Effector CD4-positive, alpha-beta T cell (primary cell): ENCODE measurements at regions not wholly inside any gene's neighbourhood (a gene's known extent, or its start where the extent isn't known, plus 50 kb on each side); places are given as distances from the start of the nearest gene placed in this dataset.
"Not testable (repeated sequence)": the region's sequence is repeated elsewhere in the genome, so short reads cannot be mapped to it uniquely, and the experiment has no call there.

Experiments
- DNase-seq: peaks from one replicate; pipeline ENCODE4 v3.0.0-alpha.2; 2020

DNA sequence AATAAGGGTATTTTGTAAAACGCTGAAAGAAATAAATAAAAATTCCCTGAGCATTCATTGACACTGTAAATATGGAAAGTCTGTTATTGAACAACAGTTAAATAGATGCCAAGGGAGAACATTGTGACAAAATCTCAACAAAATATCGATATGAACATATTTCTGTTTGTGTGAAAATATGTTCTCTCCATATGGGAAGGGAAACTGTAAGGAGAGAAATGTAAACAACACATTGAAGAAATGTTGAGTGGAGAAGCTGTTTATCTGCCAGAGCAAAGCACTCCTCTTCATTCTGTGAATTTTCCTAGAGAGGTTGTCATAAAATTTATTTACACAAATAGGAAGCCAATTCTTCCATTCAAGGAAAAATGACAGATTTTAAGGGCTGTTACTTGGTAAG is 57.1 kb upstream of the EOMES start:
- DNase-seq = no peak

DNA sequence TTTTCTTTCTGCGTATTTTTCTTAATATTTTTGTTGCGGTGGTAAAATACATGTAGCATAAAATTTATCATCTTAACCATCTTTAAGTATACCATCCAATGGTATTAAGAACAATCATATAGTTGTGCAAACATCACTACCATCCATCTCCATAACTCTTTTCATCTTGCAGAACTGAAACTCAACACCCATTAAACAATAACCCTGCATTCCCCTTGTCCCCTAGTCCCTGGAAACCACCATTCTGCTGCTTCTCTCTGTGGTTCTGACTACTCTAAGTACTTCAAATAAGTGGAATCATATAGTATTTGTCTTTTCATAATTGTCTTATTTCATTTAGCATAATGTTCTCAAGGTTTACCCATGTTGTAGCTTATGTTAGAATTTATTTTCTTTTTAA is 67.3 kb upstream of the EOMES start:
- DNase-seq = no peak

DNA sequence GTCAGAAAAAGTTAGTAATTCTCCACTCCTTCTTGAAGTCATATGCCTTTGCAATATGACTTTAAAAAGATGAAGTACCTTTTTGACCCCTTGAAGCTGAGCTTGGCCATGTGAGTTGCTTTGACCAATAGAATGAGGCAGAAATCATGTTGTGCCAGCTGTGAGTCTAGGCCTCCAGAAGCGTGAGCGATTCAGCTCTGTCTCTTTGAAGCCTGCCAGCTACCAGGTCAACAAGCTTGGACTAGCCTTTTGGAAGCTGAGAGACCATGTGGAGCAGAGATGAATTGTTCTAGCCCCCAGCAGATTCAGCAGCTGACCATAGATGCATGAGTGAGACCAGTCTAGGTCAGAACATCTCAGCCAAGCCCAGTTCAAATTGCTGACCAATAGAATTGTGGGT is 69.8 kb upstream of the EOMES start:
- DNase-seq = no peak

DNA sequence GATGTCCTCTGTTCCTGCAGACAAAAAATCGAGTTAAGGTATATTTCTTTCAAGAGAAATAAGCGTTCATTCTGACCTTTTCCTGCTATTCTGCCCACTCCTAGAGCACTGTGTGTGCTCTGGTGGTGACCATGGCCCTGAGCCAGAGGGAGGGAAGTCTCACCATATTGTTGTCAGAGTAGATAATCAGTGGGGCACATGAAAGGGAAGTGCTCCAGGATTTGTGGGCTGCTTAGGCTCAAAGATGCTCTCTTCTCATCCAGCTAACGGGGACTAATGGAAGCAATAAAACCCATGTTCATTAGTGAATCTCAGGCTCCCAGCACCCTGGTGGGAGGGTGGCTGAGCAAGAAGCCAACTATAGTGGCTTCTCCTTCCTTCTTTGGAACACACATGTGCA is 70.7 kb upstream of the EOMES start:
- DNase-seq = no peak

DNA sequence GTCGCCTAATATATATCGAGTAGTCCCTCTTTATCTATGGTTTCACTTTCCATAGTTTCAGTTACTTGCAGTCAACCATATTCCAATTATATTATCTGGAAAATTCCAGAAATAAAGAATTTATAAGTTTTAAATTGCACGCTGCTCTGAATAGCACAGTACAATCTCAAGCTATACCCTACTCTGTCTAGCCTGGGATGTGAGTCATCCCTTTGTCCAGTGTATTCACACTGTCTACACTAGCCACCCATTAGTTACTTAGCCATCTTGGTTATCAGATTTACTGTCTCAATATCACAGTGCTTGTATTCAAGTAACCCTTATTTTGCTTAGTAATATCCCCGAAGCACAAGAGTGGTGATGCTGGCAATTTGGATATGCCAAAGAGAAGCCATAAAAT is 72.1 kb upstream of the EOMES start:
- no peak for DNase-seq

DNA sequence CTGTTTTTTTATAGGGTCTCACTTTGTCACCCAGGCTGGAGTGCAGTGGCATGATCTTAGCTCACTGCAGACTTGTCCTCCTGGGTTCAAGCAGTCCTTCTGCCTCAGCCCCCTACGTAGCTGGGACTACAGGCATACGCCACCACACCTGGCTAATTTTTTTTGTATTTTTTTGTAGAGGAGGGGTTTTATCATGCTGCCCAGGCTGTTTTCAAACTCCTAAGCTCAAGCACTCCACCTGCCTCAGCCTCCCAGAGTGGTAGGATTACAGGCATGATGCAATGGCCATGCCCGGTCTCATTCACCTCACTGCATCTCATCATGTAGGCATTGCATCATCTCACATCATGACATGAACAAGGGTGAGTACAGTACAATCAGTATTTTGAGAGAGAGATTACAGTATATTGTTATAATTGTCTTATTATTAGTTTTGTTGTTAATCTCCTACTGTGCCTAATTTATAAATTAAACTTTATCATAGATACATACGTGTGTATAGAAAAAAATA is 74.3 kb upstream of the EOMES start:
- DNase-seq = no peak

DNA sequence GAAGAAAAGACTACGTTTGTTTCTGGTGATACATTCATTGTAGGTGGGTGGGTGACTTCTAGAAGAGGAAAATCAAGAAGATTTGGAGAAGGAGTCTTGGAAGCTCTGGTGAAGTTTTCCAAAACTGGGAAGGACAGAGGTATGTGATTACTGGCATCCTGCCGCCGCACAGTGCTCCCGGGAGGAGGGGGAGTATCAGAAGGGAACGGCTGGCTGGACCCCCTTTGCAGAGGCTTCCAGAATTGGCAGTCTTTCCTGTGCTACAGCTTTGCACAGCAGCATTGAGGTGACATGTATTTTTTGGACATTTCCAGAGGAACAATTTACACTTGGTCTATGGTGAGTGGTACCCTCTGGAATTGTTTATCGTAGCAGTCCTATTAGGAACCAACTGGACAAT is 75.7 kb upstream of the EOMES start:
- no peak for DNase-seq

DNA sequence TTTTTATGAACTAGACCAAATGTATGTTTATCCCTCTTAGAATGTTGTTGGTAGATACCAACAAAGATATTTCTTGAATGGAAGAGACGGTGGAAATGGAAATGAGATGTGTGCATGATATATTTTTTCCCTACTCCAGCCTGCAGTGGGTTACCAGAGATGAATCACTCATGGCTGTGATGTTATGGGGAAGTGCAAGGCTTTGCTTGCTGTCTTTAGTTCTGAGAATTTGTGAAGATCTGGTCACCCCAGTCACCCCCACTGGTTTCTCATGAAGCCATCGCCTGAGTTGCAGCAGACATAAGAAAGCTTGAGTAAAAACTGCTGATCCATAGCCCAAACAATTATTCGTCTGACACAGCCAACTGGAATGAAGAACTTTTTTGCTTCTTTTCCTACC is 78.1 kb upstream of the EOMES start:
- DNase-seq = no peak

DNA sequence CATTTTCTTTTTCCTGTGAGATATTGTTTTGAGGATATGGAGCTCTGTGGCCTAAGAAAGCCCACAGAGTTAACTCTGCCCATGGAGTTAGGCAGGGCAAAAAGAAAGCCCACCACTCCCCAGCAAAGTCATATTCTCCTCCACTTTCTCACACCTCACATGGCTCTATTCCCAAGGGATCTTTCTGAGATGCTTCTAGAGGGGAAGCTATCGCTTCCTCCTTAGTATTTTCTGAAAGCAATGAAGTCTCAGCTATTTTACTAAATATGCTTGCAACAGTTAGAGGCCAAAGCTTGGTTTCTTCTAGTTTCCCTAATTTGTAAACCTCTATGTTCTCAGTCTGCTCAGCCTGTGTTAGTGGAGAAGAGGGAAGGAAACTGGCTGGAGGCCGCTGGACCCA is 80.3 kb upstream of the EOMES start:
- DNase-seq = no peak

DNA sequence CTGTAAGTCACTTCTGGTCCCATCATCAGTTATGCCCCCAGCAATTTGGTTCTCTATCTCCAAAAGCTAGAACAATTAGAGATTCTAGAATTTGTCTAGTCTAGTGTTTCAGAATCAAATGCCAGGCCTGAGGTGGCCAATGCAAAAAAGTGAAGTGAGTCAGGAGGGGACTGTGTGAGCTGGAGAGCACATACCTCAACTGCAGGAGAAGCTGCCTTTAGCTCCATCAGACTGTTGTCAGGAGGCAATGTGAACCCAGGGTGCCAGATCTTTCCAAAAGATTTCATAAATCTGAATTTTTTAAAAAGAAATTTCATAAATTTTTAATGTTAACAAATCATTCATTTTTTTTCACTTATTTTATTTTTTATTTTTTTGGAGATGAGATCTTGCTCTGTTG is 80.7 kb upstream of the EOMES start:
- no peak for DNase-seq

DNA sequence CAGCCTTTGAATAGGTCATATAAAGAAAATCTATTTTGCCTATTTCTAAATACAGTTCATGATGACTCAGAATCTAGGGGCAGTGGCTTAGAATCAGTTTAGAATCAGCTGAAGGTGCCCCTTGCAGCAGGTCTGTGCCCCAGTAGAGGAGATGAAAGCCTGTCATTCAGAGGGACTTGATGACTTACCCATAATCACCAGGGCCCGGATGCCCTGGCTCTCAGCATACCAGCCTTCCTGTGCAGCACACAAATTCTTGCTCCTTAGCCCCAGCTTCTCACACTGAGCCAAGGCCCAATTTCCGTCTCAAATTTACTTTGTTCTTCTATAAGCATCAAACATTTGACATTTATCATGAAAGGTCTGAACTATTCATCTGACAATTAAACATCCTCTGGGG is 83.2 kb upstream of the EOMES start:
- no peak for DNase-seq

DNA sequence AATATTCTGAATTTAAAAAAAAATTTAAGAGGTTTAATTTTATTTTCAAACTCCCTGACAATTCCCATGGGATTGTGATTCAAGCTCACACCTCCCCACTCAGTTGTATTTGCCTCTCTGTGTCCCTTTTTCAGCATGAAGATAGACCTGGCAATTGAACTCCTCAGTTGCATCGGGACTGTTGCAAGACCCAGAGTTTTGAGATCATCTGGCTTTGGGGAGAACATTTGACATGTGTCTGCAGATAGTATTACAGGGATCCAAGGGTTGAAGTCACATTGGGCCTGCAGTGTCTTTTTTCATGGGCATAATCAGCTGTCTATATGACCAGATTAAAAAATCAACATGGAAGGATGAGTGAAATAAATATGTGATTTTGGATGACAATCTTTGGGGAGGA is 91.1 kb upstream of the EOMES start:
- DNase-seq = no peak

DNA sequence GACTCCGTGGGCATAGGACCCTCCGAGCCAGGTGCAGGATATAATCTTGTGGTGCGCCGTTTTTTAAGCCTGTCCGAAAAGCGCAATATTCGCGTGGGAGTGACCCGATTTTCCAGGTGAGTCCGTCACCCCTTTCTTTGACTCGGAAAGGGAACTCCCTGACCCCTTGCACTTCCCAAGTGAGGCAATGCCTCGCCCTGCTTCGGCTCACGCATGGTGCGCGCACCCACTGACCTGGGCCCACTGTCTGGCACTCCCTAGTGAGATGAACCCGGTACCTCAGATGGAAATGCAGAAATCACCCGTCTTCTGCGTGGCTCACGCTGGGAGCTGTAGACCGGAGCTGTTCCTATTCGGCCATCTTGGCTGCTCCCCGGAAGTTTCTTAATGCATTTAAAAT is 99.5 kb upstream of the EOMES start:
- not testable (repeated sequence) for DNase-seq

DNA sequence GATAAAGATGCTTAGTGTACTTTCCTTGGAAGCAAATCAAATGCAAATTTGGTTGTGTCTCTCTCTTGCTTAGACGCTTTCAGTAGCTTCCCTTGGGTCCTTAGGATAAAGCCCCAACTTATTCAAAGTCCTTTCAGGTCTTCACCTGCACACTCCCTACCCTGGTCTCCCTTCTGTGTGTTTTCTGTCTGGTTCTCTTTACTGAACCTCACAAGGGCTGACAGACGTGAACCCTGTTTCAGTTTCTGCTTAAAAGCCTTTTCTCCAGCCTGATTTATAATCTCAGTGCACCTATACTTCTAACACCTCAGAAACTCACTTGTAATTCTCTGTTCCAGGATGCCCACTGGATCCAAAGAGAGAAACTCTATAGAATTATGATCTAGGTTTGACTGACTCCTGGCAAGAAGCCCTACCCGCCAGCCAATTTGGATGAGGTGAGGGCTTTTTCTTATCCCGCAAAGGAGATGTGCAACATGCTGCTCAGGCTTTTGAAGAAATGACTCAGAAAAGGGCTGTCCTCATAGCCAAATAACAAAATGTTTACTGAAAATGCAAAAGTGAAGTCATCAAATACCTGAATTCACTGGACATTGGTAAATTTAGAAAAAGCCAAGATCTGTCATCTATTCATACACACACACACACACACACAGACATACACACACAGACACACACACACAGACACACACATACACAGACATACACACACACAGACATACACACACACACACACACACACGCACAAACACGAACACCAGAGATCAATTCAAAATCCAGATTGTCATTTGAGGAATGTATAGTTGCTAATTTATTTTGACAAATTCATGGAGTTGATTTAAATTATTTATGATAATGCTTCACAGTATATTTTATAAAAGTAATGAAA is 102.4 kb upstream of the EOMES start:
- no peak for DNase-seq

DNA sequence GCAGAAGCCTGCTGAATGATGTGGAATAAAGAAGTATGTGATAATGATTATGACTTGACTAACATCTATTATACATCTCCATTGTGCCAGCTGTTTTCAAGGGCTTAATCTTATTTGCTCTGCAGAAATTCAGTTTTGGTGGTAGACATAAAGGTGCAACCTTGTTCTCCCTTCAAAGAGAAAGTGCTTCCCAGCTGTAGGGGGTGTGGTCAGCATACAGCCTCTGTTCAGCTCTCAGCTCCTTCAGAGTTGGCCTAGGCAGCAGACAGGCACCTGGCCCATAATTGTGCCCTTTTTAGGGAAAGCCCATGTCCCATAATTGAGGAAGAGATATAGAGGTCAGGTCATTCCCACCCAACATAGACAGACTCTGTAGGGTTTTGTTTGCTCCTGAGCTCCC is 104.3 kb upstream of the EOMES start:
- no peak for DNase-seq

DNA sequence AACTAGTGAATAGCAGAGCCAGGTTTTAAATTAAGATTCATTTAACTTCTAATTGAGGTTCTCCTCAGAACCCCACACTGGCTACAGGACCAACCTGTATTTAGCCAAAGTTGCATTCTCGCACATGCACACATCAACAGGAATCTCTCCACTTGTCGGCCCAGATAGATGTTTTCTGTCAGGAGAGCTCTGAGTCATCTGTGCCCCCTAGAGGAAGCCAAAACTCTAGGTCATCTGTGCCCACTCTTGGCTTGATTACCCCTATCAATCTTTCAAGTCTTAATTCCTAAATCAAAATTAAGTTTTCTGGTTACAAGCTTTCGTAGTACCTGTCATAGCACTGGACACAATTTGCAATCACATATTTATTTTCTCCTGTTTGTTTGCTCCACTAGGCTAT is 104.9 kb upstream of the EOMES start:
- no peak for DNase-seq

DNA sequence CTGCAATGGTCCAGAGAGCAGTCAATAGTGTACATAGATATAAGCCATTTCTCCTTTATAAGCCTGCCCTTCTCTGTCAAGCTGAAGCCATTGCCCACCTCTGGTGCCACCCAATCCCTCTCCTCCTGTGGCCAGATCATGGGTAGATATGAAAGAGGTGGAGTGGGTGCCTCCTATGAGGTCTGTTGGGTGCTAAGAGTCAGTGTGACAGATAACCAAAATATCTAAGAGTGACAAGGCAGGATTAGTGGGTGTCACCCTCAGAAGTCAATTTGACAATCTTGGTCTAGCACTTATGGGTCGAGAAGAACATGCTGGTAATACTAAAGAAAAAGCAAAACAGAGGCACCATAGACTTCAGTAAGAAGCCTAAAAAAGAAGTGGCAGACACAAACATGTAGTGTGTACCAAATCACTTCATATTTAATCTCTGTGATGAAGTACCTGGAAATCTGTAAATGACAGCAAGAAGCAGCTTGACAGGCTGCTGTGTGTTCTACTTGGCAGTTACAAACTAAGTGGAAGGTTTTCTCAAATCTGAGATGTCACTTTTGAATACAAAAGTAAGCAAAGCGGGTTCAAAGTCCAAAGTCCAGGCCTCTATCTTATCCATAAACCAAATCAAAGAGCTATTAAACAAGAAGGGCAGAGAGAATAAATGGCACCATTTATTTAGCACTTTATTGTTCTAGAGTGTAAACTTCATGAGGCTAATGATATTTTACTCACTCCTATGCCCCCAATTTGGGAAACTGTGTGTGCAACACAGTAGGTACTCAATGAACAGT is 118.9 kb upstream of the EOMES start:
- DNase-seq = no peak

DNA sequence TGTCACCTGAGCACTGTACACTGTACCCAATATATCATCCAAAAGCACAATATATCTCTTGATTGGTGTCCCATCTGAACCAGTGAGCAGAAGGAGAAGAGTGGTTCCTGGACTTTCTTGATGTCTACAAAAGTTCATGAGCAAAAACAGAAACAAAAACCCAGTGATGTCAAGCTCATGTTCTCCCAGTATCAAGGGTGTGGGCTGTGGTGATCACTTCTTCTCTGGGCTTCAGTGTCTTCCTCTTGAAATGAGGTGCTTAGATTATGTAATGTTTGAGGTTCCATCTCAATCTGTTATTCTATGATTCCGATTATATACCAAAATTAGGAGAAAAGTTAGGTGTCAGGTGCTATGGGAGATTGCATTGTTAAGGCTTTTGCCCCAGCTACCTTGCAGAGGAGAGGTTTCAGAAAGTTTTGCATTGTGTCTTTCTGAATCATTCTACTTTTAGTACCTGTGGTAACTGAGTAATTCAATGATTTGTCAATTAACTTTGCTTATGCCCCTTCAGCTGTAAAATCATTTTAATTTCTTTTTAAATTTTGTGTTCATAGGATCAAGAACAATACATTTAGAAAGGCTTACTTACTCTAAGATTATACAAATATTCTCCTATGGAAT is 122.0 kb upstream of the EOMES start:
- no peak for DNase-seq

DNA sequence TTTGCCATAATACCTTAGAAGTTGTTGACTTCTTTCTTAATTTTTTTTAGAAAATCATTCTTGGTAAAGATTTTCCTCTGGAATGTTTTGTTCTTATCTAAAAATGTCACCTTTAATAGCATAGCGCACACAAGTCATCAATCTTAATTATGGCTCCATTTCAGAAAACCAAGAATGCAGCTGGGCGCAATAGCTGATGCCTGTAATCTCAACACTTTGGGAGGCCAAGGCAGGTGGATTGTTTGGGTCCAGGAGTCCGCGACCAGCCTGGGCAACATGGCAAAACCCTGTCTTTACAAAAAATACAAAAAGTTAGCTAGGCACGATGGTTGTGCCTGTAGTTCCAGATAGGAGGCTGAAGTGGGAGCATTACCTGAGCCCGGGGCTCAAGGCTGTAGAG is 125.6 kb upstream of the EOMES start:
- DNase-seq = no peak

DNA sequence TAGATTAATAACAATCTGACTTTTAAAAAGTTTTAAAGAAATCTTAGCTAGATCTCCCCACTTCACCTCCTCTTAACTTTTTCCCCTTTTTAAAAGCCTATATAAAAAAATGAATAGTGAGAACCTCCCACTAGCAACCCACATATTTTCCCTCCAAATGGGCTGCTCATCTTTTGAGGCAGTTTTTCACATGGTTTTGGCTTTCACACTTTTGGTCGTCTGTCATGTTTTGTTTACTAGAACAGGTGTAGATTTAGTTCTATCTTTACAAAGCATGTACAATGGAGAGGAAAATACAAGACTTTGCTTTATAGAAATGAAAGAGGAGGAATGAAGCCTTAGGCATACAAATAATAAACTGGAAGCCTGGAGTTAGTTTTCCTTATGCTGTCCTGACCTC is 126.7 kb upstream of the EOMES start:
- DNase-seq = no peak

DNA sequence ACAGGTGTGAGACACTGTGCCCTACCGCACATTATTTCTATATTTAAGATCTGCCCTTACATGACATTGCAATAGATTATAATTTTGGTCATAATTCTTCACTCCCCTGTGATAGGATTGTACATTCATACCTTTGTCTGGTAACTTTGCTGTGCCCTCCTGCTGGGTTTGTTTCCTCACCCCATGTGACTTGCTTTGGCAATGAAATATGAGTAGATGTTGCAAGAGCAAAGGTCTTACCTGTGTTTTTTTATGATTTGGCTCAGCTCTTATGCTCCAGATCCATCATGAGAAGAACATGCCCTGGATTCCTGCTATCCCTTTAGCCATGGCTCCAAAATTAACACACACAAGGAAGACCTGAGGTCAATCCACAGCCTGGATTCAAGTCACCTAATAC is 137.7 kb upstream of the EOMES start:
- no peak for DNase-seq

DNA sequence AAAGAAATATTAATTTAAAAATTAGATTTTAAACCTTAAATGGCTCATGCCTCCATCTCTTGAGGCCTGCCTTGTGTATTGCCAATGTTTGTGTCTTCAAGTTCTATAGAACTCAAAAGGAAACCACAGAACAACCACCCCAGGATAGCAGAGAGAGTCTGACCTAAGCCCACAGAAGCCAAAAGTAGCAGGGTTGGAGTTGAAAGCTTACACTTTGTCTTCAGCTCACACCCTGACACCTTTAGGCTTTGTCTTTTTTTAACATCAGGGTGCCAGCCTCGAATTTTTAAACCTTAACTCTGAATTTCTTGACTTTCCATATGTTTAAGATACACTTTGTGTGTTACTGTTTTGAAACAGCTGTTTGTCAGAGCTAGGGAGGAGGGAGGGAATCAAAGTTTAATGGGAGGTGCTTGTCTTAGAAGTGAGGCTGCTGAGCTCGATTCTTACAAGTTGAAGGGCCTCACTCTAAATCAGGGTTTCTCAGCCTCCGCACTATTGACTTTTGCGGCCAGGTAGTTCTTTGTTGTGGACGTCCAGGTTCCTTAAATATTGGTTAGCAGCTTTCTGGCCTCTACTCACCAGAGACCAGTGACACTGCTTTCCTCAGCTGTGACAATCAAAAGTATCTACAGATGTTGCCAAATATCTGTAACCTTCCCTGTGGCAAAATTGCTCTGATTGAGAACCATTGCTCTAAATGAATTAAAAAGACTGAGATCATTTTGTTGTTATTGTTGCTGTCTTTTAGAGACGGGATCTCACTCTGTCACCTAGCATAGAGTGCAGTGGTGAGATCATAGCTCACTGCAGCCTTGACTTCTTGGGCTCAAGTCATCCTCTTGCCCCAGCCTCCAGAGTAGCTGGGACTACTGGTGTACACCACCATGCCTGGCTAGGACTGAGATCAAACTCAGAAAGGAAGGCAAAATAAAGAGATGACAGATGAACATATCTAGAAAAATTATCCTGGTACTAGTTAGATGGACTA is 139.2 kb upstream of the EOMES start:
- DNase-seq = no peak
